H1 (cell line): ENCODE measurements at regions not wholly inside any gene's neighbourhood (a gene's known extent, or its start where the extent isn't known, plus 50 kb on each side); places are given as distances from the start of the nearest gene placed in this dataset.

Experiments used
- CTCF ChIA-PET: fragments of 300-600 bp; sonication (Branson Sonifier 250); formaldehyde crosslinking; loops from one replicate; lab custom pipeline; 2021; ENCODE audit not compliant: partially characterized antibody; lab: Charles Lee
- POLR2A ChIA-PET: fragments of 300-600 bp; sonication (Branson Sonifier 250); formaldehyde crosslinking; loops from one replicate; lab custom pipeline; 2021; ENCODE audit warnings: inconsistent platforms; ENCODE audit not compliant: partially characterized antibody; lab: Charles Lee
- DNase-seq, 2 experiments: peaks; one replicate each; pipeline versions ENCODE4 v3.0.0 to v3.0.0-alpha.2; 2010 to 2022; ENCODE audit warnings: low spot score in 2 of 2, low read depth in 1 of 2, mixed read lengths in 1 of 2
- FAIRE-seq: peaks from 2 replicates; lab custom pipeline; 2011; peaks lifted over from hg19 to GRCh38; lab: Jason Lieb, UNC
- H2AFZ ChIP-seq: 2 replicates; pipeline ENCODE4 v1.8.1; 2012; ENCODE audit warnings: low read length, inconsistent platforms
- H2AK5ac ChIP-seq: 2 replicates; pipeline ENCODE4 v1.6.1; 2013; ENCODE audit warnings: low read depth, low read length
- H2BK120ac ChIP-seq: replicated peaks from 2 replicates; pipeline ENCODE3; 2013; ENCODE audit warnings: low read depth, low read length, inconsistent platforms
- H2BK12ac ChIP-seq: 2 replicates; pipeline ENCODE4 v1.6.1; 2013; ENCODE audit warnings: low read depth, low read length
- H2BK15ac ChIP-seq: 2 replicates; pipeline ENCODE4 v1.6.1; 2013; ENCODE audit warnings: low read length
- H2BK20ac ChIP-seq: 2 replicates; pipeline ENCODE4 v1.6.1; 2013; ENCODE audit warnings: low read length
- H2BK5ac ChIP-seq: 2 replicates; pipeline ENCODE4 v1.6.1; 2013; ENCODE audit warnings: low read depth, low read length
- H3K14ac ChIP-seq: 2 replicates; pipeline ENCODE4 v1.6.1; 2013; ENCODE audit warnings: inconsistent platforms; ENCODE audit not compliant: insufficient read length
- H3K18ac ChIP-seq: 2 replicates; pipeline ENCODE4 v1.6.1; 2013; ENCODE audit warnings: low read length; ENCODE audit errors: extremely low read depth
- H3K23ac ChIP-seq: 2 replicates; pipeline ENCODE4 v1.6.1; 2013; ENCODE audit warnings: inconsistent platforms; ENCODE audit not compliant: insufficient read length
- H3K23me2 ChIP-seq: 2 replicates; pipeline ENCODE4 v1.6.1; 2013; ENCODE audit warnings: low read depth, low read length
- H3K27ac ChIP-seq: 2 replicates; pipeline ENCODE4 v1.6.1; 2011; ENCODE audit warnings: low read depth, low read length, inconsistent platforms
- H3K27me3 ChIP-seq, 4 experiments: replicated peaks in 1 of 4; 1 replicate in 1 of 4; 2 replicates in 3 of 4; pipeline versions ENCODE4 v1.6.1 to v1.8.1; 2011 to 2013; ENCODE audit warnings: low read length in 3 of 4, mild to moderate bottlenecking in 3 of 4, inconsistent platforms in 2 of 4, mixed read lengths in 2 of 4, moderate library complexity in 1 of 4; ENCODE audit not compliant: control insufficient read depth in 3 of 4, insufficient read depth in 3 of 4; ENCODE audit errors: extremely low read depth in 1 of 4
- H3K36me3 ChIP-seq, 4 experiments: 2 replicates each; pipeline versions ENCODE4 v1.6.1 to v1.8.1; 2011 to 2013; ENCODE audit warnings: mild to moderate bottlenecking in 4 of 4, low read length in 3 of 4, moderate library complexity in 2 of 4, control low read depth in 1 of 4, inconsistent platforms in 1 of 4; ENCODE audit not compliant: insufficient read depth in 4 of 4, control insufficient read depth in 2 of 4
- H3K4ac ChIP-seq: replicated peaks from 2 replicates; pipeline ENCODE3; 2013; ENCODE audit warnings: low read length, low read depth, mixed read lengths, inconsistent platforms; ENCODE audit not compliant: insufficient read length
- H3K4me1 ChIP-seq, 4 experiments: replicated peaks in 1 of 4; 1 replicate in 1 of 4; 2 replicates in 3 of 4; pipeline versions ENCODE4 v1.6.1 to v1.8.1; 2011 to 2013; ENCODE audit warnings: low read length in 3 of 4, inconsistent platforms in 2 of 4, mixed read lengths in 1 of 4; ENCODE audit not compliant: insufficient read depth in 4 of 4, control insufficient read depth in 3 of 4
- H3K4me2 ChIP-seq, 2 experiments: 2 replicates each; pipeline versions ENCODE4 v1.6.1 to v1.8.1; 2011 to 2013; ENCODE audit warnings: low read depth in 2 of 2, low read length in 2 of 2, control low read depth in 1 of 2, inconsistent platforms in 1 of 2, mild to moderate bottlenecking in 1 of 2; ENCODE audit not compliant: insufficient read depth in 1 of 2
- H3K4me3 ChIP-seq, 4 experiments: fragments of 200-600, 300-600 bp in 1 of 4; sonication (generic), shearing (Covaris generic), sonication (Bioruptor Twin) in 1 of 4; 2 replicates each; pipeline versions ENCODE4 v1.5.1 to v1.8.1; 2011 to 2016; ENCODE audit warnings: low read length in 4 of 4, low read depth in 3 of 4, control low read depth in 2 of 4, inconsistent platforms in 2 of 4, mild to moderate bottlenecking in 2 of 4, mixed read lengths in 1 of 4, moderate library complexity in 1 of 4; ENCODE audit not compliant: insufficient read depth in 2 of 4; ENCODE audit errors: extremely low read depth in 1 of 4
- H3K56ac ChIP-seq: replicated peaks from 2 replicates; pipeline ENCODE3; 2013; ENCODE audit warnings: low read depth, mild to moderate bottlenecking, mixed read lengths, low read length, inconsistent platforms; ENCODE audit not compliant: insufficient read length
- H3K79me1 ChIP-seq: 2 replicates; pipeline ENCODE4 v1.6.1; 2013; ENCODE audit warnings: low read depth, low read length, control low read depth
- H3K79me2 ChIP-seq, 2 experiments: 2 replicates each; pipeline versions ENCODE4 v1.6.1 to v1.8.1; 2012 to 2013; ENCODE audit warnings: low read length in 2 of 2, mild to moderate bottlenecking in 2 of 2, inconsistent platforms in 1 of 2; ENCODE audit not compliant: insufficient read depth in 2 of 2, control insufficient read depth in 1 of 2
- H3K9ac ChIP-seq, 4 experiments: replicated peaks in 1 of 4; 1 replicate in 1 of 4; 2 replicates in 3 of 4; pipeline versions ENCODE4 v1.6.1 to v1.8.1; 2011 to 2013; ENCODE audit warnings: low read depth in 3 of 4, low read length in 3 of 4, control low read depth in 2 of 4, mild to moderate bottlenecking in 2 of 4, moderate library complexity in 2 of 4, inconsistent platforms in 1 of 4; ENCODE audit errors: extremely low read depth in 1 of 4
- H3K9me3 ChIP-seq, 2 experiments: 2 replicates each; pipeline versions ENCODE4 v1.6.1 to v1.8.1; 2012 to 2013; ENCODE audit warnings: mild to moderate bottlenecking in 2 of 2, moderate library complexity in 2 of 2, control low read depth in 1 of 2, inconsistent platforms in 1 of 2, low read depth in 1 of 2, low read length in 1 of 2, mixed read lengths in 1 of 2; ENCODE audit not compliant: insufficient read depth in 2 of 2
- H4K20me1 ChIP-seq, 2 experiments: replicated peaks in 1 of 2; 2 replicates each; pipeline versions ENCODE3 to v1.8.1; 2011 to 2013; ENCODE audit warnings: inconsistent platforms in 2 of 2, low read length in 2 of 2, mild to moderate bottlenecking in 1 of 2; ENCODE audit not compliant: insufficient read depth in 2 of 2, control insufficient read depth in 1 of 2
- H4K5ac ChIP-seq: 2 replicates; pipeline ENCODE4 v1.6.1; 2013; ENCODE audit warnings: low read length, low read depth, mixed read lengths, inconsistent platforms; ENCODE audit not compliant: insufficient read length
- H4K8ac ChIP-seq: 2 replicates; pipeline ENCODE4 v1.8.0; 2013; ENCODE audit warnings: mild to moderate bottlenecking, moderate library complexity, low read length, inconsistent platforms; ENCODE audit not compliant: insufficient read depth; ENCODE audit errors: extremely low read depth
- H4K91ac ChIP-seq: replicated peaks from 2 replicates; pipeline ENCODE3; 2013; ENCODE audit warnings: low read length, mixed read lengths, inconsistent platforms; ENCODE audit not compliant: insufficient read length
- ASH2L ChIP-seq: fragments of 200-600, 300-600 bp; sonication (generic); IDR thresholded peaks from one replicate; pipeline ENCODE4 v1.7.1; 2017; ENCODE audit warnings: low read length
- ATF3 ChIP-seq: IDR thresholded peaks from 2 replicates; pipeline ENCODE4 v1.6.1; 2011; ENCODE audit warnings: low read depth, mild to moderate bottlenecking, low read length; ENCODE audit not compliant: insufficient read depth
- BCL11A ChIP-seq, 2 experiments: IDR thresholded peaks; one replicate each; pipeline ENCODE4 v1.6.1; 2011; ENCODE audit warnings: low read depth in 2 of 2, low read length in 2 of 2, mild to moderate bottlenecking in 2 of 2
- CBX5 ChIP-seq: fragments of 300-800, 300-1000 bp; sonication (generic); IDR thresholded peaks from 2 replicates; pipeline ENCODE4 v1.7.1; 2016; ENCODE audit warnings: antibody characterized with exemption, low read length, low read depth
- CEBPB ChIP-seq: IDR thresholded peaks from 2 replicates; pipeline ENCODE4 v1.6.1; 2012; ENCODE audit warnings: low read depth, low read length
- CHD2 ChIP-seq: IDR thresholded peaks from 2 replicates; pipeline ENCODE4 v1.6.1; 2012; ENCODE audit warnings: low read length, improper control_type of control experiment
- EZH2 ChIP-seq: fragments of 200-600 bp; sonication (generic); IDR thresholded peaks from 2 replicates; pipeline ENCODE4 v1.7.1; 2012; ENCODE audit warnings: low read depth, mild to moderate bottlenecking, moderate library complexity, low read length, inconsistent platforms; ENCODE audit not compliant: severe bottlenecking
- FOSL1 ChIP-seq: IDR thresholded peaks from 2 replicates; pipeline ENCODE4 v1.6.1; 2011; ENCODE audit warnings: mild to moderate bottlenecking, low read depth, low read length, moderate library complexity; ENCODE audit not compliant: insufficient read depth
- HDAC6 ChIP-seq: IDR thresholded peaks from one replicate; pipeline ENCODE4 v1.7.1; 2012; ENCODE audit warnings: low read depth, mild to moderate bottlenecking, inconsistent platforms, low read length, moderate library complexity
- JUND ChIP-seq: IDR thresholded peaks from 2 replicates; pipeline ENCODE4 v1.6.1; 2011; ENCODE audit warnings: mild to moderate bottlenecking, improper control_type of control experiment, low read length
- SIRT6 ChIP-seq: IDR thresholded peaks from one replicate; pipeline ENCODE4 v1.7.1; 2012; ENCODE audit warnings: low read length, inconsistent platforms
- TAF1 ChIP-seq: IDR thresholded peaks from 2 replicates; pipeline ENCODE4 v1.6.1; 2011; ENCODE audit warnings: mild to moderate bottlenecking, low read depth, low read length
- TCF12 ChIP-seq: IDR thresholded peaks from 2 replicates; pipeline ENCODE4 v1.6.1; 2011; ENCODE audit warnings: low read depth, mild to moderate bottlenecking, low read length
- USF2 ChIP-seq: IDR thresholded peaks from 2 replicates; pipeline ENCODE4 v1.6.1; 2011; ENCODE audit warnings: low read length, improper control_type of control experiment
- WGBS, 2 experiments: shearing (Covaris generic) in 1 of 2; methylation state at CpG; one replicate each; pipeline versions ENCODE4 v1.1.6 to v1.1.7; 2013 to 2015; ENCODE audit warnings: low lambda C conversion rate in 2 of 2, mixed read lengths in 2 of 2, inconsistent platforms in 1 of 2, low coverage in 1 of 2, missing lambda C conversion rate in 1 of 2; ENCODE audit not compliant: insufficient replicate concordance in 2 of 2, insufficient coverage in 1 of 2, insufficient read length in 1 of 2; ENCODE audit errors: extremely low coverage in 1 of 2, missing lambda C conversion rate in 1 of 2; 5-methylcytosine and 5-hydroxymethylcytosine counted together

DNA sequence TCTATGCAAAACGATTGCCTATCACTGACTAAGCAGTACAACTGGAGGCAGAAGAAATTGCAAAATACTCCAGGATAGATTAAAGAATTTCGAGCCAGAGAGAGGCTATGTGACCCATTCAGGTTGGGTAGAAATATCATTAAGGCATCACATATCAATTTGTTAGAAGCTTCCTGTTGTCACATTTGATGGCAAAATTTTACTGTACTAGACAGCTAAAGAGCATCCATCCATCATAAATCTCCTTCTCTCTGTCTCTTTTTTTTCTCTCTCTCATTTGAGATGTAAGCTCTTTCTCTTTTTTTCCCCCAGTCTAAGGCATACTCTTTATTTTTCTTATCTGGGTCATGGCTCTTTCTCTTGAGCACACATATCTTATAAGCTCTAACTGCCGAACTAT lies 155.7 kb downstream of the EVA1A start:
- Histone ChIP-seq H3K27me3 (no peaks in the 10 kb centered on the region), H4K91ac (no peak overlapping the region), H2AK5ac (no peak overlapping the region), H3K56ac (no peak overlapping the region), H3K4ac (no peak overlapping the region), H3K79me1 (no peaks in the 10 kb centered on the region), H4K5ac (no peak overlapping the region), H4K20me1 (no peaks in the 10 kb centered on the region), H2BK5ac (no peak overlapping the region), H2BK12ac (no peak overlapping the region), H3K4me1 (peaks cover 0 to 6% (median 4%) of the 10 kb centered on the region in 4 experiments; a peak in 4 of 7 replicates), H3K18ac (no peak overlapping the region), H3K9me3 (no peaks in the 10 kb centered on the region), H3K14ac (no peak overlapping the region), H2BK20ac (no peak overlapping the region), H3K23me2 (no peaks in the 10 kb centered on the region), H3K23ac (no peak overlapping the region), H2BK15ac (no peak overlapping the region), H3K9ac (no peak overlapping the region), H2BK120ac (no peak overlapping the region), H2AFZ (no peak overlapping the region), H3K27ac (no peak overlapping the region)
- DNase-seq: no peak
- WGBS, 2 experiments: 62% methylated on average over 3 of the region's 3 CpGs; no CpG with 5 or more reads in 1 of the 2 experiments
- CTCF ChIA-PET: interaction anchor here (0.7 to 1.5 kb wide), 15 partner anchors 9 to 478 kb away, joined by 3 to 5 read pairs (median 4); no protein-coding TSS in a partner anchor
- no peak for TF ChIP-seq ATF3
- TF ChIP-seq EZH2: no peak
- TF ChIP-seq TCF12: no peak
- TF ChIP-seq CHD2: no peak
- TF ChIP-seq CBX5: no peak
- no peak for TF ChIP-seq USF2
- no peak for TF ChIP-seq CEBPB
- no peak for TF ChIP-seq TAF1
- no peak for TF ChIP-seq SIRT6
- TF ChIP-seq BCL11A (IDR thresholded peaks at IDR 0.05; ENCODE audit: low read depth in 2 of 2, low read length in 2 of 2): no peak
- no peak for TF ChIP-seq HDAC6
- TF ChIP-seq FOSL1: no peak
- no peak for TF ChIP-seq ASH2L
- TF ChIP-seq JUND: no peak
- TF ChIP-seq, all 59 proteins: peak for 0
- no peak overlapping the region for H3K4me3 ChIP-seq
- FAIRE-seq: no peak
- H3K36me3 ChIP-seq: no peaks in the 10 kb centered on the region
- H3K79me2 ChIP-seq: no peaks in the 10 kb centered on the region
- H3K4me2 ChIP-seq: no peak overlapping the region
- H4K8ac ChIP-seq: no peak overlapping the region
- POLR2A ChIA-PET: no interaction called here
